ENCODE measurements at regions not wholly inside any gene's neighbourhood (a gene's known extent, or its start where the extent isn't known, plus 50 kb on each side); places are given as distances from the start of the nearest gene placed in this dataset.

DNA sequence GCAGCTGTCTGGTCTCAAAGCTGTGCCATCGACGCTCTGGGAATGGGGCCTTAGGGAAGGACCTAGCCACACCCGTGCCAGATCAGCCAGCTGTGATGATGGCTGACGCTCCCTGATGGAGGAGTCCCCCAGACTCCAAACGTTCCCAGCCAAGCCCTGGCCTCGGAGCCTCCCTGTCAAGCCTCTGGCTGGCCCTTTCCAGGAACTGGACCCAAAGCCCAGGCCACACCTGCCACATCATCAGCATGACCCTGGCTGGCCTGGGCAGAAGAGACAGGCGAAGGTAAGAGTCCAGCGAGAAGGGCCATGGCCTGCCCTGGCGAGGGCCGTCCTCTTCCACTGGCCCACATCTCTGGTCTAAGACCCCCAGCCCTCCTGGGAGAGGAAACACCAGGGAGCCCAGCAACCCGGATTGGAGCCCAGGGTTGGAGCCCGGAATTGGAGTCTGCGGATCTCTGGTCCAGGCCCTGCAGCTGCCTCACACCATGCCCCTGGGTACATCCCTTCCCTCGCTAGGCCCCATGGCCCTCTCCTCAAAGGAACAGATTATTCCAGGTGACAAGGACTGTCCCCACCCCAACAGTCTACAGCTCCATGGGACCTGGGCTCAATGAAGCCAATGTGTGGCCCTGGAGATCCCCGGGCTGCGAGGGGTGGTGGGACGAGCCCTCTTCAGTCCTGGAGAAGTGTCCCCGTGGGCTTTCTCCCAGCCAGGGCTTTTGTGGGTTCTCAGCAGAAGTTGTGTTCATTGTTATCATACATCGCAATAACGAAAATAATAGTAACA, 105.1 kb upstream of the TNRC6C start:
- Mint-ChIP-seq H3K4me1 (ENCODE audit: low read depth) (peaks cover 24% of the 10 kb centered on the region), H3K4me3 (no peak overlapping the region), H3K27me3 (no peaks in the 10 kb centered on the region), H3K9me3 (no peaks in the 10 kb centered on the region), H3K27ac (no peak overlapping the region), H3K36me3 (ENCODE audit: low read depth) (no peaks in the 10 kb centered on the region)
- no peak for DNase-seq

DNA sequence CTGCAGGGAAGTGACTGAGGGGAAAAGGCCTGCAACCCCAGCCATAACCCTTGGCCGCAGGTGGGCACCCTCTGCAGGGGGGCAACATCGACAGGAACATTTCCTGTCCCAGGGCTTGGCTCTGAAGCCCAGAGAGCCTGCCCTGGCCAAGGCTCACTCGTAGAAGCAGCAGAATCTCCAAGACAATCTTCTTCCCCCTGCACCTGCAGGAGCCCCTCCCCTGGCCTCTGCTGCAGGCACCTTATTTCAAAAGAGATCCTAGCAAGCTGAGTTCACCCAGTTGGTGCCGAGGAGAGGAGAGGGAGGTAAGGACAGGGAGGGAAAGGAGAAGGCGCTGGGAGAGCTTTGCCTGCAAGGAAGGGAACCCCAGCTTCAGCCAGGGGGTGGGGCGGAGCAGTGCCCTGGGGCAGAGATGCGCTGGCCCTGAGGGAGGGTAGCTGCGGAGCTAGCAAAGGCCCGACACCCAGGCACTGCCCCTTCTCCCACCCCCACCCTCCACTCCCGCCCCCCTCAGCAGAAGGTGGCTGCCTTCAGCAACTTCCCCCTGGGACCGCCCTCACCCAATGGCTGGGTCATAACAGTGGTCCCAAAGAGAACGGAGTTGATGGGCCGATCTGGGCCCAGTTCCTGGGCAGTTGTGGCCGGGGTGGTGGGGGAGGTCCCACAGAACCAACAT, 104.3 kb upstream of the TNRC6C start:
- DNase-seq, result no peak
- Mint-ChIP-seq H3K9me3 (no peaks in the 10 kb centered on the region), H3K36me3 (ENCODE audit: low read depth) (no peaks in the 10 kb centered on the region), H3K4me1 (ENCODE audit: low read depth) (peaks cover 27% of the 10 kb centered on the region), H3K4me3 (no peak overlapping the region), H3K27ac (no peak overlapping the region), H3K27me3 (no peaks in the 10 kb centered on the region)

DNA sequence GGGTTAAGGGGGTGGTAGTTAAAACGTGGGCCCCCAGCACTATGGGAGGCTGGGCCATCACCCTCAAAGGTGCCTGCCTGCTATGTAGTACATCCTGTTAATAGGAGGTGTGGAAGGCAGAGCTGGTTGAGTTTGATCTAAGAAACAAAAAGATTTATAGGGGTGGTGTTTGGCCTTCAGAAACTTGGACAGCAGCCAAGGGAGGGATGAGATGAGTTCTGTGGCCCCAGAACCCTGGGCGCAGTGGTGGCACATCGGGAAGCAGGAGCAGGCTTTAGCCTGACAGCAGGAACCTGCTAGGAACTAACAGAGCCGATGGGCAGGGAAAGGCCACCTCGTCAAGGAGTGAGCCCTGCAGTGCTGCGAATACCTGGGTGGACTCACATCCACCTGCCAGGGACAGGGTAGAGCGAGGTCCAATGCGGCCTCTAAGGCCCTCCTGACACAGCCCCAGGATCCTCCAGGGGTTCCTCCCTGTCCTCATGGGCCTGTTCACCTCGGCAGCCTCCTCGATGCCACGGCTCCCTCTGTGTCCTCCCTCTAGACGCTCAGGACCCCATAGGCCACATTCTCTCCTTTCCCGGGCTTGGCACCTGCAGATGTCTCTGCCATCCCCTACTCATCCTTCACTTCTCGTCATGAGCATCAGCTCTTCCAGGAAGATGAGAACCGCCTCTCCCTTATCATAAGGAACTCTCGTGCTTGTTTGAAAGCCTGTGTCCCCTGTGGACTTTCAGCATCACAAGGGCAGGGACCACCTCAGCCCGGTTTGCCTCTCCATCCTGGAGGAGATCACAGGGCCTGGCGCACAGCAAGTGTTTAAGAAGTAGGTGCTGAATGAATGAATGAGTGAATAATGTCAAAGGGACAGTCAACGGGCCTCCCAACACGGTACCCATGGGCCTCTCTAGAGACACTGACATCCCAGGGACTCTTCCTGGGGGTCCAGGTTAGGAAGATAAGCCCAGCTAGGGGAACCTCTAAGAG, 103.5 kb upstream of the TNRC6C start:
- Mint-ChIP-seq H3K27ac (no peak overlapping the region), H3K27me3 (no peaks in the 10 kb centered on the region), H3K36me3 (ENCODE audit: low read depth) (no peaks in the 10 kb centered on the region), H3K4me3 (no peak overlapping the region), H3K9me3 (no peaks in the 10 kb centered on the region), H3K4me1 (ENCODE audit: low read depth) (peaks cover 27% of the 10 kb centered on the region)
- no peak for DNase-seq

DNA sequence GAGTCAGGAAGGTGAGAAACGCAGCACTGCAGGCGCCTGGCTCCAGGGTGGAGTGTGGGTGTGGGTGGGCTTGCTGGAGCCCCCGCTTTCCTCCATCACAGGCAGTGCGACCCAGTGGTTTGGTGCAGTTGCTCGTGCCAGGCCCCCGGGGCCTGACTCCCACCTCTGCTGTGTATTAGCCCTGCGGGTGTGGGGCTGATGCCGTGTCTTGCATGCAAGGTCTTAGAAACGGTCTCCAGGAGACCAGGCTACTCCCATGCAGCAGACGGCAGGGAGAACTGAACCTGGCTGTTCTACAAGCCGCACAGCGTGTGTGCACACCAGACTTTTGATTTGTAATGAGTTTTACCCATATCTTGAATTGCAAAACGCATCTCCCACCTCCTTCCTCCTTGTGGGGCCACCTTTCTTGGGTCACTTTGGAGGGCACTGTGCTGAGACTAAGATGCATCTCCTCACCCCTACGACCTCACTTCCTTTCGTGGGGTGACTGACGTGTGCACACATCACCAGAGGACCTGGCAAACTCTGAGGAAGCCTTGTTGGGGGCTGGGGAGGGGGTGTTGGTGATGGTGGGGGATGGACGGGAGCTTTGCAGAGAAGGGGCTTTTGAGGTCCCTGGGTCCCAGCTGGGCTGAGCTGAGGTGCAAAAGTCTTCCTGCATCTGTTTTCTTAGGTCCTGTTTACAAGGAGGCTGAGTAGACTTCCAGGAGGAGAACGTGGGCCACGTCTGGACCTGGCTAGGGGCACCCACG, 101.8 kb upstream of the TNRC6C start:
- H3K4me1 Mint-ChIP-seq (ENCODE audit: low read depth), result peaks cover 27% of the 10 kb centered on the region
- no peak overlapping the region for H3K4me3 Mint-ChIP-seq
- no peaks in the 10 kb centered on the region for H3K27me3 Mint-ChIP-seq
- no peaks in the 10 kb centered on the region for H3K36me3 Mint-ChIP-seq (ENCODE audit: low read depth)
- no peak for DNase-seq
- H3K27ac Mint-ChIP-seq, result peak overlapping the region; percentile 34
- no peaks in the 10 kb centered on the region for H3K9me3 Mint-ChIP-seq

DNA sequence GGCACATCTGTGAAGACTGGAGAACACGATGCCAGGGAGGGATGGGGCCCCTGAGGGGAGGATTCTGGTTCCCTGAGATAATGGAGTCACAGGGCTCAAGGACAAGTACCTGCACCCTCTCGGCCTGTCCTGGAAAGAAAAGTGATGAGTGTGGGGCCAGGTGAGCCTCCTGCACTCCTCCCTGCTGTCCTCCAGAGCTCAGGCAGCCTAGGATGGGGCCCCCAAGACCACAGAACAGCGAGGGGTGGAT, 101.3 kb upstream of the TNRC6C start:
- Mint-ChIP-seq H3K4me3 (no peak overlapping the region), H3K27me3 (no peaks in the 10 kb centered on the region)

DNA sequence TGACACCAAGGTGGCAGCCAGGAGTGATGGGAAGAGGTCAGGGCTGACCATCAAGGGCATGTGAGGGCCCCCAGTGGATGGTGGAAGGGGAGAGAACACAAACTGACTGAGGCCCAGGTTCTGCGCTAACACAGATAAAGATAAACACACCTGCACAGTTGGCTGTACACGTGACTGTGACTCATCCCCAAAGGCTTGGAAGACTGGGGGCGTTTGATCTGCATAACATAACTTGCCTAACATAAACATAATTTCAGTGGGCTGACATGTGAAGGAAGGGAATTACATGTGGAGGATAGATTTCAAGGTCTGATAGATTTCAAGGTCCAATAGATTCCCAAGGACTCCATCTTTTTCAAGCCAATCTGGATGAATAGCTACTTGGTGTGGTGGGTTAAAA, 100.9 kb upstream of the TNRC6C start:
- H3K9me3 Mint-ChIP-seq, result no peaks in the 10 kb centered on the region
- H3K4me1 Mint-ChIP-seq (ENCODE audit: low read depth), result peaks cover 27% of the 10 kb centered on the region
- no peak for DNase-seq
- no peak overlapping the region for H3K4me3 Mint-ChIP-seq
- no peaks in the 10 kb centered on the region for H3K36me3 Mint-ChIP-seq (ENCODE audit: low read depth)
- H3K27me3 Mint-ChIP-seq, result no peaks in the 10 kb centered on the region
- peak overlapping the region; percentile 34 for H3K27ac Mint-ChIP-seq

More for the DNA sequence above, 101.3 kb upstream of the TNRC6C start:
- H3K27ac Mint-ChIP-seq, result peak overlapping the region; percentile 34
- no peaks in the 10 kb centered on the region for H3K9me3 Mint-ChIP-seq
- H3K4me1 Mint-ChIP-seq (ENCODE audit: low read depth), result peaks cover 27% of the 10 kb centered on the region
- no peaks in the 10 kb centered on the region for H3K36me3 Mint-ChIP-seq (ENCODE audit: low read depth)
- DNase-seq, result no peak

DNA sequence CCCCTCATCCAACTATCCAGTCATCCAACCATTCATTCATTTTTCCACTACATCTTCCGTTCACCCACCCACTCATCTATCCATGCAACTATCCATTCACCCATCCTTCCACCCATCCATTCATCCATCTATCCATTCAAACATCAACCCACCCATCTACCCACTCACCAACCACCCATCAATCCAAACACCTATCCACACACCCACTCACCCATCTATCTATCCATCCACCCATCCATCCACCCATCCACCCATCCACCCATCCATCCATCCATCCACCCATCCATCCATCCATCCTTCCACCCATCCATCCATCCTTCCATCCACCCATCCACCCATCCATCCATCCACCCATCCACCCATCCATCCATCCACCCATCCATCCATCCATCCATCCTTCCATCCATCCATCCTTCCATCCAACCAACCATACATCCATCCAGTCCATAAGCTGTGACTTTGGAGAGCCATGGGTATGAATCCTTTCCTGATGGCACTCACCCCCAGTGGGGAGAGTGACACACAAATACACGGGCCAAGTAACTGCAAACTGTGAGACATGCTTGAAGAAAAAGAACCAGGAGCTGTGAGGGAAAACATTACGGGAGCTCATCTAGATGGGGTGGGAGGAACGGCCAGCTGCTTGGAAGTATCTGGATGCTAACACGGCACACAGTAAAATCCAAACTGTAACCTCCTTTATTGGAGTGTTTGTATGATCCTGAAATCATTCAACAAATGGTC, 100.0 kb upstream of the TNRC6C start:
- Mint-ChIP-seq H3K36me3 (ENCODE audit: low read depth) (no peaks in the 10 kb centered on the region), H3K4me1 (ENCODE audit: low read depth) (peaks cover 29% of the 10 kb centered on the region), H3K27ac (no peak overlapping the region), H3K9me3 (no peaks in the 10 kb centered on the region), H3K4me3 (no peak overlapping the region), H3K27me3 (no peaks in the 10 kb centered on the region)
- no peak for DNase-seq

DNA sequence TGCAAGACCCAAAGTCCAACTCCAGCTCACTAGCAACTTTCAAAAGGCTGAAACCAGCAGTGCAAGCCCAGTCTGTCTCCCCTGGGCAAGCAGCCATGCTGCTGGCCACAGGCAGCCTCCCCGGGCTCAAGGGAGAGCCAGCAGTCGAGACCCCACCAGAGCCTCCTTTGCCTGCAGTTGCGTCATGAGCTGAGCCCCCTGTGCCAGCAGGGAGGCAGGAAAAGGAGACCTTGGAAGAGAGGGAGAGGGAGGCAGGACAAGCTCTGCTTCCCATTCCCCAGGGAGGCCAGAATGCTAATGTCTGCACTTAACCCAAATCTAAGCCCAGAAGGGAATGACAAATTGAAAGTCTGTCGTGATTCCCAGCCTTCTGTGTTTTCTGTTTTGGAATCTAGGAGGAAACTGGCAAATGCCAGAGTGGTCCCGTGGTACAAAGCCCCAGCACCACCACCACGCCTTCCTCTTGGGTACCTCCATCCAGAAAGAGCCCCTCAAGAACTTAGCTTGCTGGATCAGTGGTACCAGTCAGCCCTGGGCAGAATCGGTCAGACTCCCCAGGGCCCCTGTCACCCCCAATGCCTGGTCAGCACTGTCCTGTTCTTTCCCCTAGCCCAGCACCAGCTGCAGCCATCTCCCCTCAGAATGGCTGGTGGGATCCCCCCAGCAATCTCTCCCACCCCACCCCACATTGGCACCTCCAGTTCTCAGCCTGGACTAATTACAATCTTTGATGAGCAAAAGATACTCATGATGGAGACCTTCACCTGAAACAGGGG, 99.3 kb upstream of the TNRC6C start:
- H3K4me1 Mint-ChIP-seq (ENCODE audit: low read depth), result peaks cover 34% of the 10 kb centered on the region

DNA sequence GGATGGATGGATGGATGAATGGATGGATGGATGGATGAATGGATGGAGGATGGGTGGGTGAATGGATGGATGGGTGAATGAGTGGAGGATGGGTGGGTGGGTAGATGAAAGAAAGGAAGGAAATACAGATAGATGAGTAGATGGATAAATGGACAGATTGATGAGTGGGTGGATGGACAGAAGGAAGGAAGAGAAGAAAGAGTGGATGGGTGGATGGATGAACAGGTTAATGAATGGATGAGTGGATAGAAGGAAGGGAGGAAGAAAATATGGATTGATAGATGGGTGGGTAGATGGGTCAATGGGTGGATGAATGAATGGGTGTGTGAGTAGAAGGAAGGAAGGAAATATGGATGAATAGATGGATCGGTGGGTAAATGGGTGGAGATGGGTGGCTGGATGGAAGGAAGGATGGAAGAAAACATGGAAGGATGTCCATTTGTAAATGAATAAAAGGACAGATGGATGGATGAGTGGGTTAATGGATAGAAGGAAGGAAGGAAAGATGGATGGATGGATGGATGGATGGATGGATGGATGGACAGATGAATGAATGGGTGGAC, 97.3 kb upstream of the TNRC6C start:
- H3K27me3 Mint-ChIP-seq, result no peaks in the 10 kb centered on the region
- peaks cover 36% of the 10 kb centered on the region for H3K4me1 Mint-ChIP-seq (ENCODE audit: low read depth)
- no peaks in the 10 kb centered on the region for H3K36me3 Mint-ChIP-seq (ENCODE audit: low read depth)
- DNase-seq, result no peak
- H3K9me3 Mint-ChIP-seq, result no peaks in the 10 kb centered on the region
- H3K4me3 Mint-ChIP-seq, result no peak overlapping the region
- no peak overlapping the region for H3K27ac Mint-ChIP-seq

More for the DNA sequence above, 99.3 kb upstream of the TNRC6C start:
- no peak overlapping the region for H3K27ac Mint-ChIP-seq
- H3K9me3 Mint-ChIP-seq, result no peaks in the 10 kb centered on the region
- H3K4me3 Mint-ChIP-seq, result no peak overlapping the region
- no peaks in the 10 kb centered on the region for H3K27me3 Mint-ChIP-seq
- no peak for DNase-seq
- no peaks in the 10 kb centered on the region for H3K36me3 Mint-ChIP-seq (ENCODE audit: low read depth)

DNA sequence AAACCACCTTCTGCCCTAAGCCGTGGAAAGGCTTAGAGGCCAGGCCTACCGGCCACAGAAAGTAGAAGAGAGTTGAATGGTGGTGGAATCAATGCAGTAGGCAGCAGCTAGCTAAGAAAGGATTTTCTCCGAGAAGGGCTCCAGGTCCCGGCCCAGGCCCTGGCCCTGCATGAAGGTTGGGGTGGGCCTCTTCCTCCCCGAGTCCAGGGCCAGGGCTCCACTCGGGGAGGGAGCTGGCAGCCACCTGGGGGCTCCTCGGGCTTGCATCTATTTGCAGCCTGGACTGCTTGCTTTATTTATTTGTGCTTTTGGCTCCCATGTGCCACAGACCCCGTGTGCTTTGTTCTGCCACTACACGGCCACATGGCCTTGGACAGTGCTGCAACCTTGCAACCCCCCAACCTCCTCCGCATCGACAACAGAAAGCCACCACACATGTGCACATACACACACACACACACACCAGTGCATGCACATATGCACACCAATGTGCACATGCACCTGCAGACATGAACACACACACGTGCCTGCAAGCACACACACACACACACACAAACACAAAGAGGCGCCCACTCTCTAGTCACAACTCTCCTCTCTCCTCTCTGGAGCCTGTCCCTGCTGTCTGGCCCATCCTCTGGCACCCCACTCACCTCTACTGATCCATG, 96.4 kb upstream of the TNRC6C start:
- H3K36me3 Mint-ChIP-seq (ENCODE audit: low read depth), result no peaks in the 10 kb centered on the region
- no peak overlapping the region for H3K4me3 Mint-ChIP-seq
- DNase-seq, result no peak
- H3K27ac Mint-ChIP-seq, result no peak overlapping the region
- no peaks in the 10 kb centered on the region for H3K9me3 Mint-ChIP-seq
- H3K4me1 Mint-ChIP-seq (ENCODE audit: low read depth), result peaks cover 28% of the 10 kb centered on the region
- H3K27me3 Mint-ChIP-seq, result no peaks in the 10 kb centered on the region

DNA sequence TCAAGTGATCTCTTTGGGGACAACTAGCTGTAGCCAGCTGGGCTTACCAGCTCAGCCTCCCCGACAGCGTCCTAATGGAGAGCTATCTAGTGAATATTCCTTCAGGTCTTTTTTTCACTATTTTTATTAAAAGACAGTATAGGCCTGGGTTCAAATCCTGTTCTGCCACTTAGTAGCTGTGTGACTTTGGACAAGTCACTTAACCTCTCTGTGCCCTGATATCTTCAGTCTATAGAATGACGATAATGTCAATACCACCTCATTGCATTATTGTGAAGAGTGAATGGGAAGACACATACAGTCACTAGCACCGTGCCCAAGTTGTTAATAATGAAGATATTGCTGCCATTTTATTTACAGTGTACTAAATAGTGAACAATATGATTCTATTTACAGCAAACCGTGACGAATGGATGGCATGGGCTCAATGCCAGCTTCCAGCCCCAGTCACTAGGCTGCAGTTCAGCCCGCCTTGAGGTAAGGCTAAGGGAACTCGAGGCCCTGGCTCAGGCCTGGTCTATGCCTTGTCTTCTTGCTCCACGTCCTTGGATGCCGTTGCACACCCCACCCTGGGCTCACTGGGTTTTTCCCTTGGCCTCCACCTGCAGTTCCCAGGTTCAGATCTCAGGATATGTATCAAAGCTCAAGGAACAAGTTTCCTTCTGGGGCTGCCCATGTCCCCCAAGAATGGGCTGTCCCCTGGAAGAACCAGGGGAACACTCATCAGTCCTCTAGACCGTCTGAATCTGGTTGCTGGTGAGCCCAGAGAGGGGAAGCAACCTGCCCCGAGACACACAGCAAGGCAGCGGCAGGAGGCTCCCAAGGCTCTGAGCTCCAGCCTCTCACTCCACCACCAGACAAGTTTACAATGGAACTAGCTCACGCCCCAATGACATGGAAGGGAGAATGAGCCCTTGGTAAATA, 95.4 kb upstream of the TNRC6C start:
- Mint-ChIP-seq H3K4me3 (no peak overlapping the region), H3K27me3 (no peaks in the 10 kb centered on the region), H3K36me3 (ENCODE audit: low read depth) (no peaks in the 10 kb centered on the region), H3K27ac (no peak overlapping the region), H3K4me1 (ENCODE audit: low read depth) (peaks cover 19% of the 10 kb centered on the region), H3K9me3 (no peaks in the 10 kb centered on the region)
- no peak for DNase-seq

DNA sequence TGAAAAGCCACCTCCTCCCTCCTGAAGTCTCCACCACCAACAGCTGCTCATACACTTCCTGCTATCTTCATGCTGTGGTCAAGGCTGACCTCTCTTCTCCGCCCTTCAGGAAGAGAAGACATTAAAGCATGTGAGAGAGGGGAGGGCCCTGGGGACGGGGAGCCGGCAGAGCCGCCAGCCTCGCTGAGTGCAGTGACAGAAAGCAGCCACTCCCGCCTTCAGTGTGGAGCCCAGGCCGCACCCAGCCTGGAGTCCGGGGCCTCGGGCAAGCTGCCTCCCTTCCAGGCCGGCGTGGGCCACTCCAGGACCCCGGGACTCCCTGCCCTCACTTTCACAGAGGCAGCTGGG, 94.7 kb upstream of the TNRC6C start:
- Mint-ChIP-seq H3K9me3 (no peaks in the 10 kb centered on the region), H3K27me3 (no peaks in the 10 kb centered on the region), H3K36me3 (ENCODE audit: low read depth) (no peaks in the 10 kb centered on the region), H3K4me3 (no peak overlapping the region), H3K4me1 (ENCODE audit: low read depth) (peaks cover 14% of the 10 kb centered on the region), H3K27ac (no peak overlapping the region)
- no peak for DNase-seq

Data from activated T-cell treated with anti-CD3 and anti-CD28 coated beads, Interleukin-2, amount 50 U/mL, for 24 hours (primary cell).